ENCODE measurements at regions not wholly inside any gene's neighbourhood (a gene's known extent, or its start where the extent isn't known, plus 50 kb on each side); places are given as distances from the start of the nearest gene placed in this dataset.

GRCh38 chr12:86349196-86349595 is 93.0 kb upstream of the MGAT4C start:
- Mint-ChIP-seq H3K36me3 (ENCODE audit: low read depth) (no peaks in the 10 kb centered on the region), H3K27ac (ENCODE audit: unreplicated experiment) (no peak overlapping the region), H3K4me3 (ENCODE audit: unreplicated experiment) (no peak overlapping the region), H3K9me3 (ENCODE audit: low read depth) (no peaks in the 10 kb centered on the region), H3K4me1 (ENCODE audit: low read depth) (peaks cover 2% of the 10 kb centered on the region), H3K27me3 (ENCODE audit: low read depth) (no peaks in the 10 kb centered on the region)
- DNase-seq (ENCODE audit: low spot score), result no peak
- TF ChIP-seq, protein P1, sequence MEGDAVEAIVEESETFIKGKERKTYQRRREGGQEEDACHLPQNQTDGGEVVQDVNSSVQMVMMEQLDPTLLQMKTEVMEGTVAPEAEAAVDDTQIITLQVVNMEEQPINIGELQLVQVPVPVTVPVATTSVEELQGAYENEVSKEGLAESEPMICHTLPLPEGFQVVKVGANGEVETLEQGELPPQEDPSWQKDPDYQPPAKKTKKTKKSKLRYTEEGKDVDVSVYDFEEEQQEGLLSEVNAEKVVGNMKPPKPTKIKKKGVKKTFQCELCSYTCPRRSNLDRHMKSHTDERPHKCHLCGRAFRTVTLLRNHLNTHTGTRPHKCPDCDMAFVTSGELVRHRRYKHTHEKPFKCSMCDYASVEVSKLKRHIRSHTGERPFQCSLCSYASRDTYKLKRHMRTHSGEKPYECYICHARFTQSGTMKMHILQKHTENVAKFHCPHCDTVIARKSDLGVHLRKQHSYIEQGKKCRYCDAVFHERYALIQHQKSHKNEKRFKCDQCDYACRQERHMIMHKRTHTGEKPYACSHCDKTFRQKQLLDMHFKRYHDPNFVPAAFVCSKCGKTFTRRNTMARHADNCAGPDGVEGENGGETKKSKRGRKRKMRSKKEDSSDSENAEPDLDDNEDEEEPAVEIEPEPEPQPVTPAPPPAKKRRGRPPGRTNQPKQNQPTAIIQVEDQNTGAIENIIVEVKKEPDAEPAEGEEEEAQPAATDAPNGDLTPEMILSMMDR (IDR thresholded peaks at IDR 0.05), result no peak

DNA sequence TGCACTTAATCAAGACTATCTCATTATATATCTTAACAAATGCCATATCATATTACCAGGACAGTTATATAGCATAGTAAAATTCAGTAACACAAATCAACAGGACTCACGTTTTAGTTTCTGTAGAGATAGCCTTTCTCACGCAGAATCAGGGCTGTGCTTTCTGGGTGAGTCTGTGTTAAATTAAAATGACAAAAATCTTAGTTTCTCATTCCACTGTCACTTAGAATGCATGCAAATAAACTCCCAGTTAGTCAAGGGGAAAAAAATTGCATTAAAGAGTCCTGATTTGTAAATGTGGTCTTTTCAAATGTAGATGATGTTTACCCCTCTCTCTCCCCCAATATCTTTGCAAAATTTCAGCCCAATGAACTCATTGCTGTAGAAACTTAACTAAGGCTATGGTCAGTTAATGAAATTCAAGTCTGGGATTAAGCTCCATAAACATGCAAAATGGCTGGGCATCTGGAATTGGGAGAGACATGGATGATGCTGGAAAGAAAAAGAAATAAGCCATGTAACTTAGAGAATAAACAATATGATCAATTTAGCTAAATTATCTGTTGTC is 77.8 kb upstream of the MGAT4C start:
- Mint-ChIP-seq H3K9me3 (ENCODE audit: low read depth) (no peaks in the 10 kb centered on the region), H3K4me3 (ENCODE audit: unreplicated experiment) (no peak overlapping the region), H3K36me3 (ENCODE audit: low read depth) (no peaks in the 10 kb centered on the region), H3K4me1 (ENCODE audit: low read depth) (no peaks in the 10 kb centered on the region), H3K27ac (ENCODE audit: unreplicated experiment) (no peak overlapping the region), H3K27me3 (ENCODE audit: low read depth) (no peaks in the 10 kb centered on the region)
- DNase-seq (ENCODE audit: low spot score), result no peak
- TF ChIP-seq, protein P1 (IDR thresholded peaks at IDR 0.05), result no peak

GRCh38 chr12:86331457-86331856 is 75.3 kb upstream of the MGAT4C start:
- H3K36me3 Mint-ChIP-seq (ENCODE audit: low read depth), result no peaks in the 10 kb centered on the region
- TF ChIP-seq, protein P1 (IDR thresholded peaks at IDR 0.05), result no peak
- H3K9me3 Mint-ChIP-seq (ENCODE audit: low read depth), result no peaks in the 10 kb centered on the region
- H3K27ac Mint-ChIP-seq (ENCODE audit: unreplicated experiment), result no peak overlapping the region
- DNase-seq (ENCODE audit: low spot score), result no peak
- H3K4me3 Mint-ChIP-seq (ENCODE audit: unreplicated experiment), result no peak overlapping the region
- no peaks in the 10 kb centered on the region for H3K27me3 Mint-ChIP-seq (ENCODE audit: low read depth)
- H3K4me1 Mint-ChIP-seq (ENCODE audit: low read depth), result no peaks in the 10 kb centered on the region

DNA sequence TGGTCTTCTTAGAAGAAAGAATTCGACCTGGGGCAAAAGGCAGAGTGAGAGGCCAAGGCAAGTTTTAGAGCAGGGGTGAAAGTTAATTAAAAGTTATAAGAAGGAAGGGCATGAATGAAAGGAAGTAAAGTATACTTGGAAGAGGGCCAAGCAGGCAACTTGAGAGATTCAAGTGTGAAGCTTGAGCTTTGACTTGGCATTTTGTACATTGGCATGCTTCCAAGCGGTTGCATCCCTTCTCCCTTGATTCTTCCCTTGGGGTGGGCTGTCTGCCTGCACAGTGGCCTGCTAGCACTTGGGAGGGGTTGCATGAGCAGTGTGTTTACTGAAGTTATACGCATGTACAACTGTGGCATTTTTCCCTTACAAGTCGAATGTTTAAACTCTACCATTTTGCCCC is 74.8 kb upstream of the MGAT4C start:
- DNase-seq (ENCODE audit: low spot score), result no peak
- H3K36me3 Mint-ChIP-seq (ENCODE audit: low read depth), result no peaks in the 10 kb centered on the region
- no peaks in the 10 kb centered on the region for H3K27me3 Mint-ChIP-seq (ENCODE audit: low read depth)
- H3K27ac Mint-ChIP-seq (ENCODE audit: unreplicated experiment), result no peak overlapping the region
- no peak overlapping the region for H3K4me3 Mint-ChIP-seq (ENCODE audit: unreplicated experiment)
- H3K4me1 Mint-ChIP-seq (ENCODE audit: low read depth), result no peaks in the 10 kb centered on the region
- TF ChIP-seq, protein P1 (IDR thresholded peaks at IDR 0.05), result no peak
- H3K9me3 Mint-ChIP-seq (ENCODE audit: low read depth), result no peaks in the 10 kb centered on the region

DNA sequence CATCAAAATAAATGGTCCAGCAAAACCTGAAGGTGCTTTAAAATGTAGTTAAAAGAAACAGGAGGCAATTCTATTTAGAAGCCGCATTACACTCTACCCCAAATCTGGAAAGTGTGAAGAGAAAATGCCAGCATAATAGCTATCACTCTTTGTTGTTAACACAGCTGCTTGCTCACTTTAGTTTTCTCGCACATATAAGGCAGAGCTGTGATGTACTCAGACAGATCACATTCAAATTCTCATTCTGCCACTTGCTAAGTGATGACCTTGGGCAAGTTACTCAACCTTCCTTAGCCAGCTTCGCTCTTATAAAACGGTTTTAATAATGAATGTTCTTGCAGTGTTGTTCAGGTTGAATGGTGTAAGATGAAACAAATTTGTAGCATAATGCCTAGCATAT is 56.0 kb upstream of the MGAT4C start:
- TF ChIP-seq, protein P1 (IDR thresholded peaks at IDR 0.05), result no peak
- Mint-ChIP-seq H3K9me3 (ENCODE audit: low read depth) (no peaks in the 10 kb centered on the region), H3K27me3 (ENCODE audit: low read depth) (peaks cover 3% of the 10 kb centered on the region), H3K27ac (ENCODE audit: unreplicated experiment) (no peak overlapping the region), H3K4me1 (ENCODE audit: low read depth) (no peaks in the 10 kb centered on the region), H3K4me3 (ENCODE audit: unreplicated experiment) (no peak overlapping the region), H3K36me3 (ENCODE audit: low read depth) (no peaks in the 10 kb centered on the region)
- DNase-seq (ENCODE audit: low spot score), result no peak
